ENCODE measurements at regions not wholly inside any gene's neighbourhood (a gene's known extent, or its start where the extent isn't known, plus 50 kb on each side); places are given as distances from the start of the nearest gene placed in this dataset.

DNA sequence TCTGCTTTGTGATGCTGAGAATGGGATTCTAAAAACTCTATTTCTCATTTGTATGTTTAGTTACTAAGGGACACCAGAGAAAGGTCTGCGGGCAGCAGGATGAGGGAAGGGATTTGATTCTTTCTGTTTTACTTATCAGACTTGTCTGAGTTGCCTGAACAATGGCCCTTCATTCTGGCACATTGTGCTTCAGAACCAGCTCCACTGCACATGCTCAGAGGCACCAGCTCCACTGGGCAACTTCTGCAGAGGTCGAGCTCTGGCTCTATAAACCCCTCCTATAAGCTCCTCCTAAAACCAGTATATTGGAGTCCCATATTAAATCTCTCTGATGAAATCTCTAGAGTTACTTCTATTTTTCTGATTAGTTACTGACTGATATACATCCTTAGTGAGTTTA is 453.2 kb upstream of the CDIN1 start:
- H3F3A ChIP-seq (ENCODE audit: insufficient read depth, low read depth) = no peaks in the 10 kb centered on the region
- H3K27ac ChIP-seq = no peak overlapping the region
- no peaks in the 10 kb centered on the region for H3K36me3 ChIP-seq (ENCODE audit: low read depth)
- H4K20me1 ChIP-seq (ENCODE audit: insufficient read depth) = no peaks in the 10 kb centered on the region
- CTCF ChIA-PET = no interaction called here
- TF ChIP-seq, protein P1, sequence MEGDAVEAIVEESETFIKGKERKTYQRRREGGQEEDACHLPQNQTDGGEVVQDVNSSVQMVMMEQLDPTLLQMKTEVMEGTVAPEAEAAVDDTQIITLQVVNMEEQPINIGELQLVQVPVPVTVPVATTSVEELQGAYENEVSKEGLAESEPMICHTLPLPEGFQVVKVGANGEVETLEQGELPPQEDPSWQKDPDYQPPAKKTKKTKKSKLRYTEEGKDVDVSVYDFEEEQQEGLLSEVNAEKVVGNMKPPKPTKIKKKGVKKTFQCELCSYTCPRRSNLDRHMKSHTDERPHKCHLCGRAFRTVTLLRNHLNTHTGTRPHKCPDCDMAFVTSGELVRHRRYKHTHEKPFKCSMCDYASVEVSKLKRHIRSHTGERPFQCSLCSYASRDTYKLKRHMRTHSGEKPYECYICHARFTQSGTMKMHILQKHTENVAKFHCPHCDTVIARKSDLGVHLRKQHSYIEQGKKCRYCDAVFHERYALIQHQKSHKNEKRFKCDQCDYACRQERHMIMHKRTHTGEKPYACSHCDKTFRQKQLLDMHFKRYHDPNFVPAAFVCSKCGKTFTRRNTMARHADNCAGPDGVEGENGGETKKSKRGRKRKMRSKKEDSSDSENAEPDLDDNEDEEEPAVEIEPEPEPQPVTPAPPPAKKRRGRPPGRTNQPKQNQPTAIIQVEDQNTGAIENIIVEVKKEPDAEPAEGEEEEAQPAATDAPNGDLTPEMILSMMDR (conservative IDR thresholded peaks at IDR 0.05) = no peak
- TF ChIP-seq EZH2 (IDR thresholded peaks at IDR 0.05; ENCODE audit: low read depth) = no peak
- H3K27me3 ChIP-seq (ENCODE audit: insufficient read depth, low read depth) = no peaks in the 10 kb centered on the region
- H3K4me2 ChIP-seq = no peak overlapping the region
- DNase-seq = no peak
- H3K9me2 ChIP-seq (ENCODE audit: insufficient read depth) = no peaks in the 10 kb centered on the region
- no peaks in the 10 kb centered on the region for H3K79me2 ChIP-seq (ENCODE audit: low read depth)
- no peak overlapping the region for H2AFZ ChIP-seq
- no peaks in the 10 kb centered on the region for H3K9me3 ChIP-seq (ENCODE audit: insufficient read depth, low read depth)
- POLR2A ChIA-PET (ENCODE audit: unreplicated experiment) = no interaction called here
- intact Hi-C loops (cut with micrococcal nuclease; ENCODE audit: unreplicated experiment) = no loop called here
- H3K4me1 ChIP-seq (replicated peaks; ENCODE audit: insufficient read depth) = no peaks in the 10 kb centered on the region
- H3K4me3 ChIP-seq = no peak overlapping the region
- no TSS peak for BruUV-seq (replicated peaks)

- no peak overlapping the region for H3K27ac ChIP-seq
These were observed 448.6 kb upstream of the CDIN1 start for GRCh38 chr15:36130641-36131310.

DNA sequence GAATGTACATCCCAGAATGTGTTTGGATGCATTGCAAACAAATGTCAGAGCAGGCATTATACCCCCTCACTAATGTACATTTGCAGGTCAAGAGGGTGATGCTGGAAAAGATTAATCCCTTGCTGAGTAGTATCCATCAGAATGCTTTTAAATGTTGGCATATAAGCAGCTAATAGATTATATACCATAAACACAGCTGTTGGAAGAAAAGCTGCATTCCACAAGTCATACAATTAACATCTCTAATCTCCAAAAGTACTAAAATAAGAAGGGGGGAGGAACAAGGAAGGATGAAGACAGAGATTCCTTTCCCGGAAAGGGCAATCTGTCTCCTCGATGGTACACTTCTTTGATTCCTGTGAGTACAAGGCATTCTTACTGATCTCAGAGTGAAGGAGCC is 445.7 kb upstream of the CDIN1 start:
- POLR2A ChIA-PET (ENCODE audit: unreplicated experiment) = no interaction called here
- Histone ChIP-seq H3K4me1 (replicated peaks; ENCODE audit: insufficient read depth) (no peaks in the 10 kb centered on the region), H3K79me2 (ENCODE audit: low read depth) (no peaks in the 10 kb centered on the region), H4K20me1 (ENCODE audit: insufficient read depth) (no peaks in the 10 kb centered on the region), H3K36me3 (ENCODE audit: low read depth) (no peaks in the 10 kb centered on the region), H3K9me2 (ENCODE audit: insufficient read depth) (no peaks in the 10 kb centered on the region), H3K4me3 (no peak overlapping the region), H2AFZ (no peak overlapping the region), H3K4me2 (no peak overlapping the region), H3F3A (ENCODE audit: insufficient read depth, low read depth) (no peaks in the 10 kb centered on the region), H3K27me3 (ENCODE audit: insufficient read depth, low read depth) (no peaks in the 10 kb centered on the region), H3K9me3 (ENCODE audit: insufficient read depth, low read depth) (no peaks in the 10 kb centered on the region), H3K27ac (no peak overlapping the region)
- no TSS peak for BruUV-seq (replicated peaks)
- TF ChIP-seq, protein P1 (conservative IDR thresholded peaks at IDR 0.05) = no peak
- CTCF ChIA-PET = no interaction called here
- intact Hi-C loops (cut with micrococcal nuclease; ENCODE audit: unreplicated experiment) = no loop called here
- no peak for DNase-seq

More at GRCh38 chr15:36130641-36131310, 448.6 kb upstream of the CDIN1 start:
- H3K4me1 ChIP-seq (replicated peaks; ENCODE audit: insufficient read depth) = no peaks in the 10 kb centered on the region
- no peak overlapping the region for H2AFZ ChIP-seq
- H4K20me1 ChIP-seq (ENCODE audit: insufficient read depth) = no peaks in the 10 kb centered on the region
- no peak overlapping the region for H3K4me3 ChIP-seq
- no peaks in the 10 kb centered on the region for H3K9me3 ChIP-seq (ENCODE audit: insufficient read depth, low read depth)
- ChIA-PET POLR2A (ENCODE audit: unreplicated experiment) (no interaction called here), CTCF (no interaction called here)
- H3F3A ChIP-seq (ENCODE audit: insufficient read depth, low read depth) = no peaks in the 10 kb centered on the region
- H3K36me3 ChIP-seq (ENCODE audit: low read depth) = no peaks in the 10 kb centered on the region
- BruUV-seq (replicated peaks) = no TSS peak
- DNase-seq = no peak
- H3K4me2 ChIP-seq = no peak overlapping the region
- H3K27me3 ChIP-seq (ENCODE audit: insufficient read depth, low read depth) = no peaks in the 10 kb centered on the region
- intact Hi-C loops (cut with micrococcal nuclease; ENCODE audit: unreplicated experiment) = no loop called here
- TF ChIP-seq EZH2 (IDR thresholded peaks at IDR 0.05; ENCODE audit: low read depth) = no peak
- TF ChIP-seq, protein P1 (conservative IDR thresholded peaks at IDR 0.05) = no peak
- no peaks in the 10 kb centered on the region for H3K79me2 ChIP-seq (ENCODE audit: low read depth)
- no peaks in the 10 kb centered on the region for H3K9me2 ChIP-seq (ENCODE audit: insufficient read depth)

All from PC-9 (cell line).